OCI-LY1 (cell line): ENCODE measurements at regions not wholly inside any gene's neighbourhood (a gene's known extent, or its start where the extent isn't known, plus 50 kb on each side); places are given as distances from the start of the nearest gene placed in this dataset.

Source experiments
- H2AFZ ChIP-seq: fragments of 200-600 bp; sonication (generic), shearing (Covaris generic); 2 replicates; pipeline ENCODE4 v1.6.0; 2014; ENCODE audit warnings: antibody characterized with exemption, mild to moderate bottlenecking, low read length
- H3F3A ChIP-seq: fragments of 200-600 bp; sonication (generic), shearing (Covaris generic); 2 replicates; pipeline ENCODE4 v1.6.0; 2014; ENCODE audit warnings: mild to moderate bottlenecking, antibody characterized with exemption, low read length, moderate library complexity; ENCODE audit not compliant: insufficient read depth
- H3K27ac ChIP-seq: fragments of 200-600 bp; sonication (generic); 2 replicates; pipeline ENCODE4 v1.5.1; 2014; ENCODE audit warnings: low read length, mixed run types, mild to moderate bottlenecking, low read depth; ENCODE audit not compliant: poor library complexity, severe bottlenecking
- H3K27me3 ChIP-seq: fragments of 200-600 bp; sonication (generic); 2 replicates; pipeline ENCODE4 v1.6.0; 2014; ENCODE audit warnings: antibody characterized with exemption, mild to moderate bottlenecking, low read length, moderate library complexity; ENCODE audit not compliant: insufficient read depth
- H3K36me3 ChIP-seq: fragments of 200-600 bp; sonication (generic); 2 replicates; pipeline ENCODE4 v1.6.1; 2014; ENCODE audit warnings: mild to moderate bottlenecking, antibody characterized with exemption, low read length, moderate library complexity, mixed read lengths; ENCODE audit not compliant: insufficient read depth
- H3K4me1 ChIP-seq: fragments of 200-600 bp; sonication (generic); 2 replicates; pipeline ENCODE4 v1.5.1; 2014; ENCODE audit warnings: mild to moderate bottlenecking, low read length, moderate library complexity; ENCODE audit not compliant: insufficient read depth, severe bottlenecking
- H3K4me2 ChIP-seq: fragments of 200-600 bp; sonication (generic), shearing (Covaris generic); 2 replicates; pipeline ENCODE4 v1.6.1; 2014; ENCODE audit warnings: low read length
- H3K4me3 ChIP-seq: fragments of 200-600 bp; sonication (generic); 2 replicates; pipeline ENCODE4 v1.5.1; 2014; ENCODE audit warnings: low read length, low read depth, mild to moderate bottlenecking, mixed read lengths; ENCODE audit not compliant: poor library complexity, severe bottlenecking
- H3K79me2 ChIP-seq: fragments of 200-600 bp; shearing (Covaris generic); 2 replicates; pipeline ENCODE4 v1.6.1; 2016; ENCODE audit warnings: mixed run types, low read length, mixed read lengths; ENCODE audit not compliant: insufficient read depth
- H3K9ac ChIP-seq: fragments of 200-600 bp; sonication (generic), shearing (Covaris generic); 2 replicates; pipeline ENCODE4 v1.6.1; 2014; ENCODE audit warnings: mild to moderate bottlenecking, low read length, mixed read lengths
- H3K9me2 ChIP-seq: fragments of 200-600 bp; sonication (generic), shearing (Covaris generic); 2 replicates; pipeline ENCODE4 v1.6.1; 2014; ENCODE audit warnings: low read depth, mild to moderate bottlenecking, low read length, mixed read lengths
- H3K9me3 ChIP-seq: fragments of 200-600 bp; shearing (Covaris generic); 2 replicates; pipeline ENCODE4 v1.6.1; 2014; ENCODE audit warnings: low read length, mixed read lengths
- H4K20me1 ChIP-seq: fragments of 200-600 bp; sonication (generic), shearing (Covaris generic); 2 replicates; pipeline ENCODE4 v1.6.0; 2016; ENCODE audit warnings: mild to moderate bottlenecking, low read length; ENCODE audit not compliant: insufficient read depth
- CTCF ChIP-seq: fragments of 200-600 bp; sonication (generic), shearing (Covaris generic); IDR thresholded peaks from 2 replicates; pipeline ENCODE4 v1.5.1; 2017; ENCODE audit warnings: mild to moderate bottlenecking, antibody characterized with exemption, low read length, moderate library complexity, mixed read lengths
- EZH2 ChIP-seq: fragments of 200-600 bp; sonication (generic), shearing (Covaris generic); IDR thresholded peaks from 2 replicates; pipeline ENCODE4 v1.8.0; 2017; ENCODE audit warnings: borderline replicate concordance, mixed run types, mild to moderate bottlenecking, antibody characterized with exemption, low read length, moderate library complexity, mixed read lengths

GRCh38 chr5:67917561-67917960, 298.0 kb upstream of the PIK3R1 start:
- Histone ChIP-seq H3K9ac (no peak overlapping the region), H3K9me2 (no peaks in the 10 kb centered on the region), H3K36me3 (no peaks in the 10 kb centered on the region), H2AFZ (no peak overlapping the region), H4K20me1 (no peaks in the 10 kb centered on the region), H3K4me3 (no peak overlapping the region), H3K4me1 (no peaks in the 10 kb centered on the region), H3K79me2 (no peaks in the 10 kb centered on the region), H3F3A (no peaks in the 10 kb centered on the region), H3K27me3 (no peaks in the 10 kb centered on the region), H3K9me3 (no peaks in the 10 kb centered on the region), H3K27ac (no peak overlapping the region), H3K4me2 (no peak overlapping the region)
- no peak for TF ChIP-seq EZH2
- TF ChIP-seq CTCF: no peak

GRCh38 chr5:67910546-67910945, 305.0 kb upstream of the PIK3R1 start:
- no peaks in the 10 kb centered on the region for H3K9me3 ChIP-seq
- no peaks in the 10 kb centered on the region for H3K27me3 ChIP-seq
- H3K4me3 ChIP-seq: no peak overlapping the region
- no peaks in the 10 kb centered on the region for H3K36me3 ChIP-seq
- TF ChIP-seq EZH2 (no peak), CTCF (no peak)
- no peak overlapping the region for H2AFZ ChIP-seq
- H3K9me2 ChIP-seq: no peaks in the 10 kb centered on the region
- H3F3A ChIP-seq: no peaks in the 10 kb centered on the region
- H3K79me2 ChIP-seq: no peaks in the 10 kb centered on the region
- H3K9ac ChIP-seq: no peak overlapping the region
- no peaks in the 10 kb centered on the region for H4K20me1 ChIP-seq
- H3K4me1 ChIP-seq: no peaks in the 10 kb centered on the region
- H3K4me2 ChIP-seq: no peak overlapping the region
- H3K27ac ChIP-seq: no peak overlapping the region

GRCh38 chr5:67908126-67908765, 307.3 kb upstream of the PIK3R1 start:
- no peaks in the 10 kb centered on the region for H3K36me3 ChIP-seq
- H3K9ac ChIP-seq: no peak overlapping the region
- H3K4me2 ChIP-seq: no peak overlapping the region
- H3K4me1 ChIP-seq: no peaks in the 10 kb centered on the region
- H3K27me3 ChIP-seq: no peaks in the 10 kb centered on the region
- no peaks in the 10 kb centered on the region for H3F3A ChIP-seq
- no peaks in the 10 kb centered on the region for H3K9me2 ChIP-seq
- no peaks in the 10 kb centered on the region for H3K79me2 ChIP-seq
- H2AFZ ChIP-seq: no peak overlapping the region
- H3K4me3 ChIP-seq: no peak overlapping the region
- no peak overlapping the region for H3K27ac ChIP-seq
- no peaks in the 10 kb centered on the region for H3K9me3 ChIP-seq
- TF ChIP-seq EZH2: no peak
- TF ChIP-seq CTCF: no peak
- no peaks in the 10 kb centered on the region for H4K20me1 ChIP-seq
